Glutamatergic neuron (in vitro differentiated cells): ENCODE measurements at regions not wholly inside any gene's neighbourhood (a gene's known extent, or its start where the extent isn't known, plus 50 kb on each side); places are given as distances from the start of the nearest gene placed in this dataset.
"Not testable (repeated sequence)": the region's sequence is repeated elsewhere in the genome, so short reads cannot be mapped to it uniquely, and the experiment has no call there.

Experiments used
- DNase-seq: peaks from one replicate; pipeline ENCODE4 v3.0.0; 2022
- H3K27ac Mint-ChIP-seq: one replicate; pipeline ENCODE4 v1.8.0; 2020; ENCODE audit warnings: mild to moderate bottlenecking, mixed read lengths, inconsistent platforms; ENCODE audit not compliant: unreplicated experiment
- H3K27me3 Mint-ChIP-seq: one replicate; pipeline ENCODE4 v1.8.0; 2020; ENCODE audit warnings: mild to moderate bottlenecking, moderate library complexity, mixed read lengths, inconsistent platforms; ENCODE audit not compliant: unreplicated experiment
- H3K36me3 Mint-ChIP-seq: one replicate; pipeline ENCODE4 v1.8.0; 2020; ENCODE audit warnings: mild to moderate bottlenecking, mixed read lengths, inconsistent platforms; ENCODE audit not compliant: unreplicated experiment
- H3K4me1 Mint-ChIP-seq: one replicate; pipeline ENCODE4 v1.8.0; 2020; ENCODE audit warnings: mild to moderate bottlenecking, low read depth, mixed read lengths, inconsistent platforms; ENCODE audit not compliant: unreplicated experiment
- H3K4me3 Mint-ChIP-seq: one replicate; pipeline ENCODE4 v1.8.0; 2020; ENCODE audit warnings: mild to moderate bottlenecking, mixed read lengths, inconsistent platforms; ENCODE audit not compliant: unreplicated experiment
- H3K9me3 Mint-ChIP-seq: one replicate; pipeline ENCODE4 v1.8.0; 2020; ENCODE audit warnings: mild to moderate bottlenecking, moderate library complexity, mixed read lengths, inconsistent platforms; ENCODE audit not compliant: unreplicated experiment
- TF ChIP-seq, protein P1 (sequence below): fragments of 200-600 bp; sonication (generic); IDR thresholded peaks from one replicate; pipeline ENCODE4 v1.5.0; 2021; ENCODE audit not compliant: partially characterized antibody, unreplicated experiment

DNA sequence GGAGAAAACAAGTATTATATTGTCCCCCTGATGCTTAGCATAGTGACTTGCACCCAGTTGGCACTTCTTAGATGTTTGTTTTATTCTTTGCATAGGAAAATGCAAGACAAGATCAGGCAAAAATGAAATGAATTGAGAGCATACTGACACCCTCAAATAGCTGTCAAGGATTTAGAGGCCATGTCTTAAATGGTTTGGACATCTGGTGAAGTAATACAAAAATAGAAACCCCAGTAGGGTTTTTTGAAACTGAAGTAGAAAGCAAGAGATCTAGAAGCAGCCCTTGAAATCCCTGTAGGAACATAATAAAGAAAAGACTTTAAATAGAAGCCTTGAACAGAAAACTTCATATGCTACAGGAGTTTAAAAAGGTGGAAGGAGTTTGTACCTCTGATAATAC, 174.3 kb downstream of the ANXA1 start:
- TF ChIP-seq, protein P1, sequence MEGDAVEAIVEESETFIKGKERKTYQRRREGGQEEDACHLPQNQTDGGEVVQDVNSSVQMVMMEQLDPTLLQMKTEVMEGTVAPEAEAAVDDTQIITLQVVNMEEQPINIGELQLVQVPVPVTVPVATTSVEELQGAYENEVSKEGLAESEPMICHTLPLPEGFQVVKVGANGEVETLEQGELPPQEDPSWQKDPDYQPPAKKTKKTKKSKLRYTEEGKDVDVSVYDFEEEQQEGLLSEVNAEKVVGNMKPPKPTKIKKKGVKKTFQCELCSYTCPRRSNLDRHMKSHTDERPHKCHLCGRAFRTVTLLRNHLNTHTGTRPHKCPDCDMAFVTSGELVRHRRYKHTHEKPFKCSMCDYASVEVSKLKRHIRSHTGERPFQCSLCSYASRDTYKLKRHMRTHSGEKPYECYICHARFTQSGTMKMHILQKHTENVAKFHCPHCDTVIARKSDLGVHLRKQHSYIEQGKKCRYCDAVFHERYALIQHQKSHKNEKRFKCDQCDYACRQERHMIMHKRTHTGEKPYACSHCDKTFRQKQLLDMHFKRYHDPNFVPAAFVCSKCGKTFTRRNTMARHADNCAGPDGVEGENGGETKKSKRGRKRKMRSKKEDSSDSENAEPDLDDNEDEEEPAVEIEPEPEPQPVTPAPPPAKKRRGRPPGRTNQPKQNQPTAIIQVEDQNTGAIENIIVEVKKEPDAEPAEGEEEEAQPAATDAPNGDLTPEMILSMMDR = no peak

DNA sequence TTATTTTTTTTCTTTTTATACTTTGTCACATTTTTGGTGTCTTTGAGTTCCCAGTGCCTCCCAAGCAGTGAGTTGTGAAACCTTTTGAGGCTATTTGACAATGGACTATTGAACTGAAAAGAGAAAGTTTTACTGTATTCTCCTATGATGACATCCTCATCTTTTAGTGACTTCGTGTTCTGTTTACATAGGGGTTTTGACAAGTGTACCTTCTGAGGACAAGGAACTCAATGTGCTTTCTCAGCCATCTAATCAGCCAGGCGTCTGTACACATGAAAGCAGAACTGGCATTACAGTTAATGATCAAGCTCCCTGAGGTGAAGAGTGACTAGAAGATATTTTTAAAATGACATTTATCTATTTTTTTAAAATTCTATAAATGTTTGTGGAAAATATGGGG, 175.5 kb downstream of the ANXA1 start:
- no peaks in the 10 kb centered on the region for H3K9me3 Mint-ChIP-seq
- H3K27ac Mint-ChIP-seq = no peak overlapping the region
- no peak overlapping the region for H3K4me3 Mint-ChIP-seq
- no peaks in the 10 kb centered on the region for H3K27me3 Mint-ChIP-seq
- no peaks in the 10 kb centered on the region for H3K36me3 Mint-ChIP-seq
- TF ChIP-seq, protein P1 = no peak
- DNase-seq = no peak
- H3K4me1 Mint-ChIP-seq = no peaks in the 10 kb centered on the region

More for the DNA sequence above, 174.3 kb downstream of the ANXA1 start:
- H3K9me3 Mint-ChIP-seq = no peaks in the 10 kb centered on the region
- H3K4me1 Mint-ChIP-seq = no peaks in the 10 kb centered on the region
- H3K4me3 Mint-ChIP-seq = no peak overlapping the region
- H3K27ac Mint-ChIP-seq = no peak overlapping the region
- no peaks in the 10 kb centered on the region for H3K27me3 Mint-ChIP-seq
- no peaks in the 10 kb centered on the region for H3K36me3 Mint-ChIP-seq
- no peak for DNase-seq

DNA sequence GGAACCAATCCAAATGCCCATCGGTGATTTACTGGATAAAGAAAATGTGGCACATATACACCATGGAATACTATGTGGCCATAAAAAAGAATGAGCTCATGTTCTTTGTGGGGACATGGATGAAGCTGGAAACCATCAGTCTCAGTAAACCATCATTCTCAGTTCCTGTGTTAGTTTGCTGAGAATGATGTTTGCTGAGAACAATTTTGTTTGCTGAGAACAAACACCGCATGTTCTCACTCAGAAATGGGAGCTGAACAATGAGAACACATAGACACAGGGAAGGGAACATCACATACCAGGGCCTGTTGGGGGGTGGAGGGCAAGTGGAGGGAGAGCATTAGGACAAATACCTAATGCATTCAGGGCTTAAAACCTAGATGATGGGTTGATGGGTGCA, 185.5 kb downstream of the ANXA1 start:
- not testable (repeated sequence) for H3K36me3 Mint-ChIP-seq, H3K27ac Mint-ChIP-seq

DNA sequence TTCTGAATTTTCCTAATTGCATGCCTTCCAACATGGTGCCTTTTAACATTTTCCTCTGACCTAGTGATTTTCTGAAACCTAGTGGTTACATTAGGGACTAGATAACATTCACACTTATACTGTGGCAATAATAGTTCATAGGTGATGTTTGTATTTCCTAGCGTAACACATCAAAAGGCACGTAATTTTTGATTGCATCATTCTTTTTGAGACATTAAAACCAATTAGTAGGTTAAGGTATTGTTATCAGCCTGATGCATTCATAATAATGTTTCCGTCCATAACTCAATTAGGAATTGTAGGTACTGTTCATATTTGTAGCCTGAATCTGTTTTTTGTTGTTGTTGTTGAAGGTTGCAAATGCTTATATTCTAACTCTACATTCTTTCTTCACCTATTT, 192.4 kb downstream of the ANXA1 start:
- Mint-ChIP-seq H3K36me3 (no peaks in the 10 kb centered on the region), H3K4me3 (no peak overlapping the region)

More for the DNA sequence above, 185.5 kb downstream of the ANXA1 start:
- H3K9me3 Mint-ChIP-seq, H3K27me3 Mint-ChIP-seq, H3K4me1 Mint-ChIP-seq, DNase-seq, H3K4me3 Mint-ChIP-seq: not testable (repeated sequence)

GRCh38 chr9:73347123-73347522, 195.5 kb downstream of the ANXA1 start:
- TF ChIP-seq, protein P1 = no peak
- Mint-ChIP-seq H3K36me3 (no peaks in the 10 kb centered on the region), H3K27me3 (no peaks in the 10 kb centered on the region)

More for the DNA sequence above, 192.4 kb downstream of the ANXA1 start:
- Mint-ChIP-seq H3K9me3 (no peaks in the 10 kb centered on the region), H3K27me3 (no peaks in the 10 kb centered on the region), H3K27ac (no peak overlapping the region), H3K4me1 (peaks cover 2% of the 10 kb centered on the region)
- TF ChIP-seq, protein P1 = no peak
- no peak for DNase-seq

DNA sequence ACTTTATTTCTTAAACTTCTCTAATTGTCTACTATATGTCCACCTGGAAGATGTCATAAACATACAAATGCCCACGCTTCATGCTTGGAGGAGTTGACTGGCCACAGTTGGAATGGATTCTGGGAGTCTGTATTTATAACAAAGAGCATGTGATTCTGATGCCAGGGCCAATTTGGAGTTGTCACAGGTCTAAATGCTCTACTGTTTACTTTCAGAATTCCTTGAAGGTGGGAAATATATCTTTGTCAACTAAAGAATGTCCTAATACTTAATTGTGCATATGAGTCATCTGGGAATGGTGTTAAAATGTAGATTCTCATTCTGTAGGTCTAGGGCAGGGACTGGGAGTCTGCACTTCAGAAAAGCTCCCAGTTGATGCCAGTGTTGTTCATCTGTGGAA, 196.1 kb downstream of the ANXA1 start:
- H3K4me3 Mint-ChIP-seq = no peak overlapping the region
- no peak overlapping the region for H3K27ac Mint-ChIP-seq
- no peaks in the 10 kb centered on the region for H3K4me1 Mint-ChIP-seq
- H3K9me3 Mint-ChIP-seq = no peaks in the 10 kb centered on the region
- TF ChIP-seq, protein P1 = no peak
- no peaks in the 10 kb centered on the region for H3K27me3 Mint-ChIP-seq
- DNase-seq = no peak
- no peaks in the 10 kb centered on the region for H3K36me3 Mint-ChIP-seq

More at GRCh38 chr9:73347123-73347522, 195.5 kb downstream of the ANXA1 start:
- H3K4me1 Mint-ChIP-seq = no peaks in the 10 kb centered on the region
- no peaks in the 10 kb centered on the region for H3K9me3 Mint-ChIP-seq
- H3K4me3 Mint-ChIP-seq = no peak overlapping the region
- H3K27ac Mint-ChIP-seq = no peak overlapping the region
- DNase-seq = no peak
